Activated CD4-positive, CD25-positive, alpha-beta regulatory T cell (primary cell): ENCODE measurements at regions not wholly inside any gene's neighbourhood (a gene's known extent, or its start where the extent isn't known, plus 50 kb on each side); places are given as distances from the start of the nearest gene placed in this dataset.

Source experiments
- DNase-seq, 4 experiments: peaks; one replicate each; lab custom pipeline; 2025; lab: John Stamatoyannopoulos, UW

DNA sequence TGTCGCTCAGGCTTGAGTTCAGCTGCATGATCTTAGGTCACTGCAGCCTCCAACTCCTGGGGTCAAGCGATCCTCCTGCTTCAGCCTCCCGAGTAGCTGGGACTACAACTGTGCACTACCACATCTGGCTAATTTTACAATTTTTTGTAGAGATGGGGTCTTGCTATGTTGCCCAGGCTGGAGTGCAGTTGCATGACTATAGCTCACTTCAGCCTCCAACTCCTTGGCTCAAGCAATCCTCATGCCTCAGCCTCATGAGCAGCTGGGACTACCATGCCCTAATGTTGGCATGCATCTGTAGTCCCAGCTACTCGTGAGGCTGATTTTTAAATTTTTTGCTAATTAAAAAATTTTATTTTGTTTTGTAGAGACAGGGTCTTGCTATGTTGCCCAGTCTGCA, 101.9 kb upstream of the NPTX2 start:
- no peak for DNase-seq

DNA sequence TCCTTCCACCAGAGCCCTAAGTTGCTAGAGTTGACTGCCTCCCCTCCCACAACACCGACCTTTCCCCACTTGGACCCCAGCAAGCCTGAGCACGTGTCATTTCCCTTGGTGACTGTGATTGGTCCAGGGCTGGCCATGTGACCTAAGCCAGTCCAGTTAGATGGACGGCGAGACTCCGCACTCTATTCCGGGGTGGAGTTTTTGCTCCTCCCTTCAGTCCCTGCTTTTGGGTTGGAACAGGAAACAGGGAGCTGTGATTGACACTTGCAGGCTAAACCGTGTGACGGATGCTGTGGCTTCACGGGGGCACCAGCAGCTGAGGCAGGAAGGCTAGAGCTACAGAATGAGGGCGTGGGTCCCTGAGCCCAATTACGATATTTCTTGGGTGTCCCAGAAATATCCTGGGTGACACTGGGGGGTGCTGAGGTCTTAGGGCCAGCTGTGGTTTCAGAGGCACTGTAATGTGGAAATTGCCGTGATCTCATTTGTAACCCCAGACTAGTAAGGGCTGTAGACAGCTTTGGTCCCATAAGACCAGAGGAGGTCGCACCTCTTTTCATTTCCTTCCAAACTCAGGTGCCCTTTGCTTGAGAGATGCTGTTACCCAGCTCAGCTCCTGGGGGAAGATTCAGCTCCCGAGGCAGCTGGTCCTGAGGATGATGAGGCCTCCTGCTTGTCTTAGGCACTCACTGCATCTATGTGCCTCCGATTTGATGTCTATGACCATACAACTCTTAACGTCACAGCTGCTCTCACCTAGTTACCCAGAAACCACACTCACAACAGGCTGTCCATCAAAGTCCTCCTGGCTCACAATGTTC, 102.7 kb upstream of the NPTX2 start:
- DNase-seq = no peak

DNA sequence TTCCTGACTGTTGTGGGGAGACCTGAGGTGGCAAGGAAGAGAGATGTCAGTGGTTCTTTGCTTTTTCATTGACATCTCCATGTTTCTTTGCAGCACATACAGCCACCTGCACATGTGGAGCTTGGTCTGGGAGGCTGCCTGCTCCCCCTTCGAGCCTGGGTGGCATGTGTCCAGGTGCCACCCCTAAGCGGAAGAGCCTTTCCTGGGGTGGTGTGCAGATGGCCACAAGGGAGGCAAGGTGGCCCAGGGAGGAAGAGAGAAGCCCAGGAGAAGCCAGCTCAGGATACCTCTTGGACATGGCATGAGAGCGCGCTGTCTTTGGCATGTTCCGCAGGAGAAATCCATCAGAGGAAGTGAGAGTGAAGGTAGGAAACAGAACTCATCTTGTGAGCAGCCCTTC, 105.9 kb upstream of the NPTX2 start:
- DNase-seq = no peak

DNA sequence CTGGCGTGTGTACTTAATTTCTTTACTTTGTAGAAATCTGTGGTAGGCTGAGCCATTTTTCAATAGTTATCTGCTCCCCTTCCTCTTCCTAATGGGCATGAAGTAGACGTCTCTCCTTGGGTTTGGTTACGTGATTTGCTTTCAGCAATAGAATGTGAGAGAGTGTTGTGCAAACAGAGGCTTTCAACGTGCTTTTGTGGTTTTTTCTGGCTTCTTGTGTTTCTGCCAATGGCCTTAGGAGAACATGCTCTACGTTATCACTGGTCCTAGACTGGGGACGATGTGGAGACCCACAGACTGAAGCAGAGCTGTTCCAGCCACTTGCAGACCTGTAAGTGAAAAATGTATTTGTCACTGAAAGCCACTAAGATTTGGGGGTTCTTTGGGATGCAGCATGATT, 107.2 kb upstream of the NPTX2 start:
- no peak for DNase-seq

GRCh38 chr7:98506471-98506870, 105.6 kb upstream of the BAIAP2L1 start:
- DNase-seq = no peak

GRCh38 chr7:98500764-98501163, 99.9 kb upstream of the BAIAP2L1 start:
- no peak for DNase-seq

- no peak for DNase-seq
Measured at GRCh38 chr7:98496618-98497017, 95.7 kb upstream of the BAIAP2L1 start.

- no peak for DNase-seq
Measured at GRCh38 chr7:98495200-98495955, 94.5 kb upstream of the BAIAP2L1 start.

- DNase-seq = no peak
Measured at GRCh38 chr7:98493030-98493778, 92.3 kb upstream of the BAIAP2L1 start.

- no peak for DNase-seq
Measured at GRCh38 chr7:98488167-98488566, 87.3 kb upstream of the BAIAP2L1 start.

DNA sequence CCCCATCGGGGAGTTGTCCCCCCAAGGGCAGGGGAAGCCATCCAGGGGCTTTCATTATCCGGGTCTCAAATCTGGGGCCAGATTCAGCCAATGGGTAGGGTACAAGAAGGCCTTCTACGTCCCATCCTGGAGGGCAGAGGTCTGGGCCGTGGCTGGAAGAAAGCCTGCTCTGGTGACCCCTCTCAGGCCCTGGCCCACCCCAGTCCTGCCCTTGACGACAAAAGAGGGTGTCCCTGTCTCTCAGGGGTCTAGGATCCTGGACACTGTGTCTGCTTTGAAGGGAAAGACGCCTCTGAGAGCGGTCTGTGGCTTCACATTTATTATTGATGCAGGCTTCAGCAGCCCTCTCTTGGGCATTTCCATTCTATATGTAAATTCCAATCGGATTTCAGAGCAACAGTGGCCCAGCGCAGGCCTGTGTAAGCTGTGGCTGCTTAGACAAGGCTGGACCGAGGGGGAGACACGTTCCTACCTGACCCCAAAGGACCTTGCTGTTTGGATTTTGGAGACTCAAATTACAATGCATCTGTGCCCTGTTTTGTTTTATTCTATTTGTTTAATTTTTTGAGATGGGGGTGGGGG, 83.2 kb upstream of the BAIAP2L1 start:
- DNase-seq = no peak

DNA sequence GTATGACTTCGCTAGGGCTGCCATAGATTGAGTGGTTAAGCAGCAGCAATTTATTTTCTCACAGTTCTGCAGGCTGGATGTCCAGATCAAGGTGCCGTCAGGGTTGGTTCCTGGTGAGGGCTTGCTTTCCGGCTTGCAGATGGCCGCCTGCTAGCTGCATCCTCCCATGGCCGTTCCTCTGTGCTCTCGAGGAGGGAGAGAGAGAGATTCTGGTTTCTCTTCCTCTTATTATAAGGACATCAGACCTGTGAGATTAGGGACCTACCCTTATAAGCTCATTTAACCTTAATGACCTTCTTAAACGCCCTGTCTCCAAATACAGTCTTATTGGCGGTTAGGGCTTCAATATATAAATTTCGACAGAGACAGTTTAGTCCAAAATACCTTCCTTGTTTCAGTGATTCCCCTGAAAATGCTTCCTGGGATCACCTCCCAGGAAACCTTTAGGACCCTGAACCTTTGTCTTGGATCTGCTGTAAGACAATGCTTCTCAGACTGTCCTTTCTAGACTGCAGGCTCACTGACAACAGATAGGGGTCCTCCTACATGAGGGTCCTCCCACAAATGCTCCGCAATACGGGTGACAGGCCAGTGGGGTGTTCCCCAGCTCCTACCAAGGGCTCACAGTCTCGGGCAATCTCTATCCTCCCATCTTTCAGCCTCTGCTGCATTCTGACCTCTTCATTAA, 82.5 kb upstream of the BAIAP2L1 start:
- no peak for DNase-seq

DNA sequence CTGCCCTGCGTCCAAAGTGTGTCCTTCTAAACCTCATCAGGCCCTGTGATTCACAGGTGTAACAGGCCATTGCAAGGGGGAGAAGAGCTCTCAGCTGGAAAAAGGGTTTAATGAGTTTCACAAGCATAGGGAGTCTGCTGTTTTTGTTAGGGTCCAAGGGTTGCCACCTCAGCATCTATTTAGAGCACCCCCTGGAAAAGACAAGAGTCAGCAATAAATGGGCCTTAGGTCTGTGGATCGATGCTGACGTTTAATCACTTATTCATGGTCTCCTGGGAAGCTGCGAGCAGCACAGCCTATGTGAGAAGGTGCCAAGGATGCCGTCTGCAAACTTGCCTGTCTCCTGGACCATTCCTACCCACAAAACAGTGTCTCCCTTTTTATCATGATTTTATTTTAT, 78.4 kb upstream of the BAIAP2L1 start:
- DNase-seq = no peak

DNA sequence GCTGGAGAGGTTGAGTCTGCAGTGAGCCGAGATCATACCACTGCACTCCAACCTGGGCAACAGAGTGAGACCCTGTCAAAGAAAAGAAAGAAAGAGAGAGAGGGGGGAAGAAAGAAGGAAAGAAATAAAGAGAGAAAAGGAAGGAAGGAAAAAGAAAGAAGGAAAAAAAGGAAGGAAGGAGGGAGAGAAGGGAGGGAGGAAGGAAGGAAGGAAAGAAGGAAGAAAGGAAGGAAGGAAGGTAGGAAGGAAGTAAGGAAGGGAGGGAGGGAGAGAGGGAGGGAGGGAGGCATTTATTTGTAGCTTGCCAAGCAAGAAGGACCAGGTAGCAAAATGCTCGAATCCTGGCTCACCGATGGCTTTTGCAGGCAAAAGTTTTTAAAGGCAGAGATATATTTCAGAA, 74.5 kb upstream of the BAIAP2L1 start:
- DNase-seq = no peak

- DNase-seq = no peak
Measured at GRCh38 chr7:98474558-98474957, 73.7 kb upstream of the BAIAP2L1 start.

- no peak for DNase-seq
Measured at GRCh38 chr7:98472521-98472954, 71.6 kb upstream of the BAIAP2L1 start.

DNA sequence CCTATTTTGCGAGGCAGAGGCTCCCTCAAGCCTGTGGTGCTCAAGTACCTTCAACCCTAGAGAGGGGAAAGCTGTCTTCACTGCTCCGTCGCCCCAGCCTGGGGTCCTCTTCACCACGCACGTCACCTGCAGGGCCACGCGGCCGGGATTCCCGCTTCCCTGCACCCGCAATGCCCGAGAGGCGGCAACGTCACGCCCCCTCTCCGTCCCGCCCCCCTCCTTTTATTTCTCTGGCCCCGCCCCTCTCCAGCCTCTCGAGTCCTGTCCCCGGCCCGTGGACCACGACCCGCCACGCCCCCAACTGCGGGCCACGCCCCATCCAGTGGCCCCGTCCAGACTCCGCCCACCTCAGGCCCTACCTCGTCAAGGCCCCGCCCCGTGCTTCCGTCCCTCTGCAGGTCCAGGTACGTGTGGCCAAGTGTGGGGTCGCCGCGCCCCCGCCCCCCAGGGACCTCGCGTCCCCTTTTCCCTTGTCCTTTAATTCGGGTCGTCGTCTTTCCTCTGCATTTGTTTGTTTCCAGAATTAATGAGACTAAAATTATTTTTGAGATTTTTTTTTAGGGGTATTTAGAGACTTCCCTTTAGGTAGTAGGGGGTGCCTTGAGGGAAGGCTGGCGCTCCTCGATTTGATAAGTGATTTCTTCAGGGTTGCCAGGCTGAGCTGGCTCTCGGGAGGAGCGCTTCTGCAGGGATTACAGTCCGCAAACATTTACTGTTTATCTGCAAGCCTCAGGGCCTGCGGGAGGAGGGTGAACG, 69.8 kb upstream of the BAIAP2L1 start:
- DNase-seq = peak in 1 of 4 experiments; percentile 3

DNA sequence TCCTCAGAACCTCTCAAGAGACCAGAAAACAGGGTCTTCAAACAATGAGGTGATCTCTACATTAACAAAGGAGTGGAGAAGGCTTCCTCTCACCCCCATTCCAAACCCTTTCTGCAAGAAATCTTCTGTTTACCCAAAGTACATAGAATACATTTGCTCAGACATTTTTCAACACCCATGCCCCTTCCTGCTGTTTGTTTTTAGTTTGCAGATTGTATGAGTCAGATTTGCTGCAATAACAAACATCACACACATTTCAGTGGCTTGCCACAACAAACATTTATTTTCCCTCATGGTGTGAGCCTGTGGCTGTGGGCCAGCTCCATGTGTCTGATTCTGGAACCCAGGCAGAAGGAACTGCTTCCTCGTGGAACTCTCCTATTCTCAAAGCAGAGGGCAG, 68.2 kb upstream of the BAIAP2L1 start:
- no peak for DNase-seq

DNA sequence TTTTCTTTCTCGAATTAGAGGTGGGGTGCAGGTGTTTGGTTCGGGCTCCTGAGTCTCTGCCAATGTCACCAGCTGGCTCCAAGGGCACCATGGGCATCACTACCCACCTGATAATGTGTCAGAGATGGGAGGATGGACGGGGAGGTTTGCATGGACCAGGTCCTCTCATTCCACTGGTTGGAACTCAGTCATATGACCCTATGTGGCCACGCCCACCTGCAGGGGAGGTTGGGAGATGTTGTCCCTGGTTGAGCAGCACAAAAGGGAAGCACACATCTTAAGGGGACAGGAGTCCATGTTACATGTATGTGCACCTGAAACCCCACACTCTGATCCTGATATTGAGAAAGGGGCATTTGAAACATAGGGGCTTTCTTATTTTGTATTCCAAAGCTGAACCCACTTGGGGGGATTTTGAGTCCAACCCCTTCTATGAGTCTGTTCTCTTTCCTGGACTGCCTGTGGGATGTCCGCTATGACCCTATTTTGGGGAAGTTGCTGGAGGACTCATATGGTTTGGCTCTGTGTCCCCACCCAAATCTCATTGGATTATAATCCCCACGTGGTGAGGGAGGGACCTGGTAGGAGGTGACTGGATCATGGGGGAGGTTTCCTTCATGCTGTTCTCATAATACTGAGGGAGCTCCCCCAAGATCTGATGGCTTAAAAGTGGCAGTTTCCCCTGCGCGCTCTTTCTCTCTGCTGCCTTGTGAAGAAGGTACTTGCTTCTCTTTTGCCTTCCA, 66.9 kb upstream of the BAIAP2L1 start:
- no peak for DNase-seq

DNA sequence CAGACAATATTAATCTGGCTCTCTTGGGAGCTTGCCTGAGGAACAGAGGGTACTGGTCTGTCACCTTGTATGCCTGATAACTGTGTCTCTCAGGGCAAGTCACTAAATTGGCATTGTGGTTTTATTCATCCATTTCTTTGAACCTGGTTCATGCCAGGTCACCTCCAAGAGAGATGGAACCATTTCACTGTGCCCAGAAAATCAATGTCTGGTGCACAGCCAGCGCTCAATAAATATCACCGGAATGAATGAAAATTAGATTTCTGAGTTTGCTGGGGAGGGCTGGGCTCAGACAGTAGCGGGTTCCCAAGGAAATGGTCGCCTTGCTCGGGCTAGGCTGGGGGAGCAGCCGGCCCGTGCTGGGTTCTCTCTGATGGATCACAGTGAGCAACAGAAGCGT, 64.1 kb upstream of the BAIAP2L1 start:
- no peak for DNase-seq
